ENCODE measurements at regions not wholly inside any gene's neighbourhood (a gene's known extent, or its start where the extent isn't known, plus 50 kb on each side); places are given as distances from the start of the nearest gene placed in this dataset.

DNA sequence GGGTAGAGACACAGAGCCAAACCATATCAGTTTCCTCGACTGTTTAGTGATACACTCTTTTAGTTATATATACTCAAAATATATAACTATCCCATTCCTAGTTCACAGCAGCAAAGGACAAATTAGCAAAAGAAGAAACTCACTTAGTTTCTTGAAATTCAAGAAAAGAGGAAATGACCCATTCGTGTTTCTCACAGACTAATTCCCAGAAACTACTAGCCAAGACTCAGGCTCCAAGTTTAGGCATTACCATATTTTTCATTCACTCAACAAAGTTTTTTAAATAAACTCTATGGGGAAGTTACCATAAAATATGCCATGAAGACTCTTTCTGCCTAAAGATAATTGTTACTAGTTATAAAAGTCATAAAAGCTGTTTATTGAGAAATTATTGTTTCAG lies 152.3 kb upstream of the DAAM1 start:
- H3K27ac ChIP-seq (replicated peaks; ENCODE audit: low read length), result no peak overlapping the region
- no peak overlapping the region for H2AK5ac ChIP-seq (ENCODE audit: low read depth, low read length)
- H2BK5ac ChIP-seq (ENCODE audit: low read length), result no peak overlapping the region
- H3K14ac ChIP-seq (ENCODE audit: low read length), result no peak overlapping the region
- H3K18ac ChIP-seq (ENCODE audit: low read length), result no peak overlapping the region
- no peak overlapping the region for H4K8ac ChIP-seq (ENCODE audit: low read depth, low read length)
- no peak overlapping the region for H3K9ac ChIP-seq (ENCODE audit: low read depth, low read length, poor library complexity)
- H2BK15ac ChIP-seq (ENCODE audit: low read length), result no peak overlapping the region
- no peak overlapping the region for H2BK120ac ChIP-seq (ENCODE audit: low read depth, low read length)
- no peak for DNase-seq (ENCODE audit: low spot score)
- H2BK12ac ChIP-seq (ENCODE audit: low read length), result no peak overlapping the region
- no CpG with 5 or more reads among the region's 2 CpGs for WGBS, 2 donors (ENCODE audit: extremely low coverage in 2 of 2, insufficient read length in 2 of 2, insufficient replicate concordance in 1 of 2)
- H3K4me2 ChIP-seq (ENCODE audit: insufficient read depth, low read length, poor library complexity, severe bottlenecking), result no peak overlapping the region
- H4K91ac ChIP-seq (ENCODE audit: low read depth, low read length, poor library complexity), result no peak overlapping the region
- H3K36me3 ChIP-seq (replicated peaks in 1 of 2; ENCODE audit: control insufficient read depth in 2 of 2, insufficient read depth in 2 of 2, low read length in 2 of 2), result no peaks in the 10 kb centered on the region
- no peaks in the 10 kb centered on the region for H3K79me1 ChIP-seq (ENCODE audit: low read depth, low read length)
- no peak overlapping the region for H3K4me3 ChIP-seq (ENCODE audit: low read length in 2 of 2)
- no peaks in the 10 kb centered on the region for H3K27me3 ChIP-seq (ENCODE audit: control insufficient read depth in 3 of 3, insufficient read depth in 3 of 3, low read depth in 1 of 3, low read length in 3 of 3)
- no peaks in the 10 kb centered on the region for H3K9me3 ChIP-seq (replicated peaks in 1 of 2; ENCODE audit: control insufficient read depth in 2 of 2, insufficient read depth in 1 of 2, low read depth in 1 of 2, low read length in 2 of 2)
- H3K4ac ChIP-seq (ENCODE audit: low read length), result no peak overlapping the region
- no peak overlapping the region for H2AFZ ChIP-seq (ENCODE audit: low read length)
- no peak overlapping the region for H3K23ac ChIP-seq (ENCODE audit: low read depth, low read length, poor library complexity)
- H3K4me1 ChIP-seq (ENCODE audit: control insufficient read depth in 2 of 2, insufficient read depth in 1 of 2, low read depth in 1 of 2, low read length in 2 of 2), result no peaks in the 10 kb centered on the region

DNA sequence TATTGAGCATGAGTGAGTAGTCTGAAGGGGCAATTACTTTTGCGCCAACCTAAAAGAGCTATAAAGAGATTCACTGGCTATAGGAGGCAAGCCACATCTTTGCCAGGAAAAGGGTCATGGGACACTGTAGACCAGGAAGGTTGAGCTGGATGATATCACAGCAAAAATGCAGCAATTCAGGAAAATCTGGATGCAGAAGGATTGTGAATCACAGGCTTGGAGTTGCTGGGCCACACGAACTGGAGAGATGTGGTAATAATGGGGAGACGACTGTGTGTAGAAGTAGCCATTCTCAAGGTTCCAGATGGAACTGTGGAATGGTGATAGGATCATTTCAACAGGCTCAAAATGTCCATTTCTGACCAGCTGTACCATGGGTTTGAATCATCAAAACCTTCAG lies 151.4 kb upstream of the DAAM1 start:
- no peak for DNase-seq (ENCODE audit: low spot score)
- Histone ChIP-seq H3K18ac (ENCODE audit: low read length) (no peak overlapping the region), H4K91ac (ENCODE audit: low read depth, low read length, poor library complexity) (no peak overlapping the region), H3K27ac (replicated peaks; ENCODE audit: low read length) (no peak overlapping the region), H3K23ac (ENCODE audit: low read depth, low read length, poor library complexity) (no peak overlapping the region), H3K27me3 (ENCODE audit: control insufficient read depth in 3 of 3, insufficient read depth in 3 of 3, low read depth in 1 of 3, low read length in 3 of 3) (no peaks in the 10 kb centered on the region), H2BK120ac (ENCODE audit: low read depth, low read length) (no peak overlapping the region), H3K9ac (ENCODE audit: low read depth, low read length, poor library complexity) (no peak overlapping the region), H3K4ac (ENCODE audit: low read length) (no peak overlapping the region), H2AK5ac (ENCODE audit: low read depth, low read length) (no peak overlapping the region), H3K36me3 (replicated peaks in 1 of 2; ENCODE audit: control insufficient read depth in 2 of 2, insufficient read depth in 2 of 2, low read length in 2 of 2) (no peaks in the 10 kb centered on the region), H4K8ac (ENCODE audit: low read depth, low read length) (no peak overlapping the region), H2BK15ac (ENCODE audit: low read length) (no peak overlapping the region), H2BK5ac (ENCODE audit: low read length) (no peak overlapping the region), H3K79me1 (ENCODE audit: low read depth, low read length) (no peaks in the 10 kb centered on the region), H3K4me2 (ENCODE audit: insufficient read depth, low read length, poor library complexity, severe bottlenecking) (no peak overlapping the region), H2BK12ac (ENCODE audit: low read length) (no peak overlapping the region), H3K14ac (ENCODE audit: low read length) (no peak overlapping the region), H2AFZ (ENCODE audit: low read length) (no peak overlapping the region), H3K4me1 (ENCODE audit: control insufficient read depth in 2 of 2, insufficient read depth in 1 of 2, low read depth in 1 of 2, low read length in 2 of 2) (no peaks in the 10 kb centered on the region), H3K4me3 (ENCODE audit: low read length in 2 of 2) (no peak overlapping the region), H3K9me3 (replicated peaks in 1 of 2; ENCODE audit: control insufficient read depth in 2 of 2, insufficient read depth in 1 of 2, low read depth in 1 of 2, low read length in 2 of 2) (no peaks in the 10 kb centered on the region)
- WGBS, 2 donors (ENCODE audit: extremely low coverage in 2 of 2, insufficient read length in 2 of 2, insufficient replicate concordance in 1 of 2), result no CpG with 5 or more reads among the region's 3 CpGs

DNA sequence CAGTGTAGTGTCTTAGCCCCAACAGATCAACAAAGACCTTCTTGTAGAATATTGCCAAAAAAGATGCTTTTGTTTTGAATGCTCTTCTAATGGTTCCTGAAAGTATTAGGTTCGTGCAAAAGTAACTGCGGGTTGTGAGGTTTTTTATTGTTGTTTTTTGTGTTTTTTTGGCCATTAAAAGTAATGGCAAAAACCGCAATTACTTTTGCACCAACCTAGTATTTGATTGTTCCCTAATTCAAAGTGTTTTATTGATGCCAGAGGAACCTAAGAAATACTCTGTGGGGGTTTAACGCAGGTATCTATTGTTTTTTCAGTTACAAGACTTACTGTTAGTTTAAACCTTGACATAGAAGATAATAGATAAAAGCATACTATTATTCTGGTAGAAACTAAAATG lies 150.8 kb upstream of the DAAM1 start:
- no peak overlapping the region for H4K91ac ChIP-seq (ENCODE audit: low read depth, low read length, poor library complexity)

DNA sequence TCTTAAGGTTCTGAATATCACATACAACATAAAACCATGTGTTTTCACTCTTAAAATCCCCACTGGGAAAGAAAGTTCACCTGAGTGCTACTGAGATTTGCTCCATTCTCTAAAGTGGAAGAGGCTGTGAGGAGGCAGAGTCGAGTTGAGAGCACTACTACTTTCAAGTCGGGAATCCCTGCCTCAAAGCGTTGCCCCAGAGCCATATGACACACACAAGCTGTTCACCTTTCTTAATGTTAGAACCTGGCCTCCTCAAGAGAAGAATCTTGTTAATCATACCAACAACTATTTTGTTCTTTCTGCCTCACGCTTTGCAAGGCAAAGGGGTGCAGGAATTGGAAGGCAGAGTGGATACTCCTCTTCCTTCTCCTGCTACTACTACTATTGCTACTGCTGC lies 149.7 kb upstream of the DAAM1 start:
- Histone ChIP-seq H3K14ac (ENCODE audit: low read length) (no peak overlapping the region), H3K4me2 (ENCODE audit: insufficient read depth, low read length, poor library complexity, severe bottlenecking) (no peak overlapping the region), H2BK15ac (ENCODE audit: low read length) (no peak overlapping the region), H2BK12ac (ENCODE audit: low read length) (no peak overlapping the region), H3K9me3 (replicated peaks in 1 of 2; ENCODE audit: control insufficient read depth in 2 of 2, insufficient read depth in 1 of 2, low read depth in 1 of 2, low read length in 2 of 2) (no peaks in the 10 kb centered on the region), H2BK120ac (ENCODE audit: low read depth, low read length) (no peak overlapping the region), H3K27me3 (ENCODE audit: control insufficient read depth in 3 of 3, insufficient read depth in 3 of 3, low read depth in 1 of 3, low read length in 3 of 3) (no peaks in the 10 kb centered on the region), H2BK5ac (ENCODE audit: low read length) (no peak overlapping the region), H3K4ac (ENCODE audit: low read length) (no peak overlapping the region), H3K27ac (replicated peaks; ENCODE audit: low read length) (no peak overlapping the region), H3K18ac (ENCODE audit: low read length) (no peak overlapping the region), H4K8ac (ENCODE audit: low read depth, low read length) (no peak overlapping the region), H3K9ac (ENCODE audit: low read depth, low read length, poor library complexity) (no peak overlapping the region), H2AFZ (ENCODE audit: low read length) (no peak overlapping the region), H3K36me3 (replicated peaks in 1 of 2; ENCODE audit: control insufficient read depth in 2 of 2, insufficient read depth in 2 of 2, low read length in 2 of 2) (no peaks in the 10 kb centered on the region), H3K79me1 (ENCODE audit: low read depth, low read length) (no peaks in the 10 kb centered on the region), H2AK5ac (ENCODE audit: low read depth, low read length) (no peak overlapping the region), H3K23ac (ENCODE audit: low read depth, low read length, poor library complexity) (no peak overlapping the region), H4K91ac (ENCODE audit: low read depth, low read length, poor library complexity) (no peak overlapping the region), H3K4me3 (ENCODE audit: low read length in 2 of 2) (no peak overlapping the region), H3K4me1 (ENCODE audit: control insufficient read depth in 2 of 2, insufficient read depth in 1 of 2, low read depth in 1 of 2, low read length in 2 of 2) (no peaks in the 10 kb centered on the region)
- DNase-seq (ENCODE audit: low spot score), result no peak
- WGBS, 2 donors (ENCODE audit: extremely low coverage in 2 of 2, insufficient read length in 2 of 2, insufficient replicate concordance in 1 of 2), result no CpG with 5 or more reads among the region's 4 CpGs

More for the DNA sequence above, 150.8 kb upstream of the DAAM1 start:
- Histone ChIP-seq H2AFZ (ENCODE audit: low read length) (no peak overlapping the region), H3K9ac (ENCODE audit: low read depth, low read length, poor library complexity) (no peak overlapping the region), H3K4me3 (ENCODE audit: low read length in 2 of 2) (no peak overlapping the region), H3K4ac (ENCODE audit: low read length) (no peak overlapping the region), H3K18ac (ENCODE audit: low read length) (no peak overlapping the region), H3K4me2 (ENCODE audit: insufficient read depth, low read length, poor library complexity, severe bottlenecking) (no peak overlapping the region), H2BK15ac (ENCODE audit: low read length) (no peak overlapping the region), H3K27ac (replicated peaks; ENCODE audit: low read length) (no peak overlapping the region), H4K8ac (ENCODE audit: low read depth, low read length) (no peak overlapping the region), H2BK5ac (ENCODE audit: low read length) (no peak overlapping the region), H2BK120ac (ENCODE audit: low read depth, low read length) (no peak overlapping the region), H2AK5ac (ENCODE audit: low read depth, low read length) (no peak overlapping the region), H3K14ac (ENCODE audit: low read length) (no peak overlapping the region), H2BK12ac (ENCODE audit: low read length) (no peak overlapping the region), H3K23ac (ENCODE audit: low read depth, low read length, poor library complexity) (no peak overlapping the region), H3K79me1 (ENCODE audit: low read depth, low read length) (no peaks in the 10 kb centered on the region), H3K4me1 (ENCODE audit: control insufficient read depth in 2 of 2, insufficient read depth in 1 of 2, low read depth in 1 of 2, low read length in 2 of 2) (no peaks in the 10 kb centered on the region), H3K9me3 (replicated peaks in 1 of 2; ENCODE audit: control insufficient read depth in 2 of 2, insufficient read depth in 1 of 2, low read depth in 1 of 2, low read length in 2 of 2) (no peaks in the 10 kb centered on the region), H3K27me3 (ENCODE audit: control insufficient read depth in 3 of 3, insufficient read depth in 3 of 3, low read depth in 1 of 3, low read length in 3 of 3) (no peaks in the 10 kb centered on the region), H3K36me3 (replicated peaks in 1 of 2; ENCODE audit: control insufficient read depth in 2 of 2, insufficient read depth in 2 of 2, low read length in 2 of 2) (no peaks in the 10 kb centered on the region)
- WGBS, 2 donors (ENCODE audit: extremely low coverage in 2 of 2, insufficient read length in 2 of 2, insufficient replicate concordance in 1 of 2), result no CpG with 5 or more reads among the region's 4 CpGs
- no peak for DNase-seq (ENCODE audit: low spot score)

Measured in neuronal stem cell (in vitro differentiated cells).